Hematopoietic multipotent progenitor cell treated with erythropoietin and hydrocortisone succinate and interleukin-3 and kit ligand, for 15 days (in vitro differentiated cells): ENCODE measurements at regions not wholly inside any gene's neighbourhood (a gene's known extent, or its start where the extent isn't known, plus 50 kb on each side); places are given as distances from the start of the nearest gene placed in this dataset.
"Not testable (repeated sequence)": the region's sequence is repeated elsewhere in the genome, so short reads cannot be mapped to it uniquely, and the experiment has no call there.

Experiments used
- DNase-seq: peaks from one replicate; pipeline ENCODE4 v3.0.0-alpha.2; 2015; ENCODE audit warnings: low spot score

DNA sequence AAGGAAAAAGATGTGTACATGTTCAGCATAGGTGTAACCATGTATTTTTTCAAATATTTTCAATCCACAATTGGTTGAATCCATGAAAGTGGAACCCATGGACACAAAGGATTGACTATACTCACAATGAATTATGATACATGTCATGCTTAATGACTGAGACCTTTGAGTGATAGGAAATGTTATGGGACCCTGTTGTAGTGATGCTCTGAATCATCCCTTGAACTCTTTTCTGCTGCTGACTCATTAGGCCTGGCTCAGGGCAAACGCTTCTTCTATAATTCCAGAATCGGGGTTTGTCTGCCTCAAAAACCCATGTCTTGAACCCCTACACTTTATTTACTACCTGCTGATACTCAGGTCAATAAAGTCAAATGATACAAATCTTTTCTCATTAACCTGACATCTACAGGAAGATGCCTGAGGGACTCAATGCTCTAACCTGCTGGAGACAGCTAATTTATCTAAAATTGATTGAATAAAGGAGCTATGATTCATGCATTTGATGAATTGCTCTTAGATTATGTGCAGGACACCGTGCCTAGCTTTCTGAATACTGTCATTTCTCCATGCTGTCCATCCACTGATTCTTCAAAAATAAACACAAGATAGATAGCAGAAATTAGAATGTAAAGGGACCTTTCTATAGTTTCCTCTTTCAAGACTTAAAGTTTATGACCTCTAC is 260.1 kb downstream of the PRELID2 start:
- DNase-seq = no peak

DNA sequence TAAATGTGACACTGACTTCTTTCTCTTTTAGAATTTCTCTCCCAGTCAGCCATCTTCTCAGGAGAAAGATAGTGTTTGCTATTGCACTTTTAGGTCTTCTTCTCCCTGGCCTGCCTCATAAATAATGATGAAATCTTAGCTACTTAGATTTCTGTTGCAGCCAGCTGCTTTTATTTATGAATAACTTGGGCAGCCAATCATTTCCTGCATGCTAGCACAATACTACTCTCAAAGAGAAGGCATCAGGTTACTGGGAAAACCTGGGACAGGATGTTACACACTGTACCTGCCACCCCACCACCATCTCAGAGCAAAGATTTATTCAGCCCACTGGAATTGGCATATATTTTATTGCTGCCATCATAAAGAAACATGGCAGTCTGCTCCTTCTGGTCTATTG is 266.6 kb downstream of the PRELID2 start:
- DNase-seq = no peak

DNA sequence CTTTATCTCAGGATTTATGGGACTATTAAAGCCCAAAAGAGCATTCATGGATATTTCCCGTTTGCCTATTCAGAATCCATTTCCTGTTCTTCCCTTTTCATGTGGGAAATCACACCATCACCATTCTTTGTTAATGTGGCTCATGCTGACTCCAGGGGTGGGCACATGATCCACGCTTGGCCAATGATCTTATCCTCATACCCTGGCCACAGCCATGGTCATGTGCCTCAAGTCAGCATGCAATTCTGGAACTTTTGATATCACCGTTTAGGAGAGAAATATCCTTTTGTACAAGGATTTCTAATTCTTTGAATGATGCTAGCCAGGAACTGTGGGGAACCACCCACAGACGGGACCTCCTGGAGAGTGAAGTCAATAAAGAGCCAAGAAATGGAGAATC is 272.2 kb downstream of the PRELID2 start:
- DNase-seq = no peak

GRCh38 chr5:145558288-145558687 is 276.9 kb downstream of the PRELID2 start:
- DNase-seq = no peak

DNA sequence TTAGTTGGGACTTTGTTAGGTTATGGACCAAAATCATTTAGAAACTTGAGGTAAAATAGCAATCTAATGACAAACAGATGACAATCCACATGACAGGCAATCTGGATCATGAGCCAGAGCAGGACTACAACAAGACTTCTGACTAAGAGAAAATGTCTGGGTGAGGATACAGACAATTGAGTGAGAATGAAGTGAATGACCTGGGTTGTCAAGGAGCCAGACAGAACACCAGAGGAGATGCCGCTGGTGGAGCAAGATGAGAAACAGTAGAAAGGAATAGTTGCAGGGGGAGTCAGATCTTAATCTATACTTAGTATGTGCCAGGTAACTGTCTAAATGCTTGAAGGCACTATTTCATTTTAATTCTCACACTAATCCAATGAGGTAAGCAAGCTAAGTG is 277.8 kb downstream of the PRELID2 start:
- DNase-seq = no peak

DNA sequence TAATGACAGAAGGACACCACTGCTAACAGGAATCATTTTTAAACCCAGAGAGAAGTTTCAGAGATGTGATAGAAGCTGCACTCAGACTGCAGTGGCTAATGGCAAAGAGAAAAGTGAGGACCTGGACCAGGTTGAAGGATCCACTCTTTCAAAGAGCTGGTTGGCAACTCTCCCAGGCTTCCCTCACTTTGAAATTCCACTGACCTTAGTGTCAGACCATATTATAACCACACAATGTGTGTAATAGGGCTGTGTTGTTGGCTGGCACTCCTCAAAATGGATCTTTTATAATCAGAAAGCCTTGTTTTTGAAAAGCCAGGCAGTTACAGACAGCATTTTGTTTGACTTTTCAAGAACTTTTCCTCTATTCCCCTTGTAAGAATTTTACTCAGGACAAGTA is 280.7 kb downstream of the PRELID2 start:
- DNase-seq = no peak

DNA sequence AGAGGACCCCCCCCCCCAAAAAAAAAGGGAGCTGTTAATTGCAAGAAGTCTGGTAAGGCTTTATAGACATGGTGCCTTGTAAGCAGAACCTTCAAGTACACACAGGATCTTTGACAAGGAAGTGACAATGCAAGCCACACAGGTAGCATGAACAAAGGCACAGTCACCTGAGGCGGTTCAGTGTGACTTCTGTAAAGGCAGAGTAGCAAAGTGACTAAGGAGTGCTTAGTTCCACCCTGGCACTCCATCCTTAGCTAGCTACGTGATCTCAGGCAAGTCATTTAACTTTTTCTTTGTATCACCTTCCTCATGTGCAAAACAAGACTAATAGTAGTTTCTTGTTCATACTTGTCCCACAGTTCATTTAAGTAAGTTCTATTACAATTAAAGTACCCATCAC is 282.0 kb downstream of the PRELID2 start:
- DNase-seq = no peak

- no peak for DNase-seq
These were observed 283.4 kb downstream of the PRELID2 start for GRCh38 chr5:145551714-145552113.

GRCh38 chr5:145548097-145548496 is 287.0 kb downstream of the PRELID2 start:
- no peak for DNase-seq

DNA sequence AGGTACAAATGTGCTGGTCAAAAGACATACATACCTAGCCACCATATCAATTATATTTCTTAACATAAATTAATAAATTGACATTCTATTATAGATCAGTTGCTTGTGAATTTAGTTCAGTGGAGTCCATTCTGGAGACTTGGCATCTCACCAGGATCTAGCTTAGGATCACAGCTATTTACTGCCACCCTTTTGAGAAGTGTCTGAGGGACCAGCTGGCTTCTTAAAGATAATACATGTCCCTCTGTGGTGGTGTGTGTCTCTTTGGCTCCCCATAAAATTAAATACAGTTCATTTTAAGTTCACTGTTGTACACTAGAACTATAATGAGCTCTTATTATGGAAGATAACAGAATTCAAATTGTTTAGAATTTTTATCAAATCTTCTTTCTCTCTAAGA is 290.7 kb downstream of the PRELID2 start:
- DNase-seq = no peak

DNA sequence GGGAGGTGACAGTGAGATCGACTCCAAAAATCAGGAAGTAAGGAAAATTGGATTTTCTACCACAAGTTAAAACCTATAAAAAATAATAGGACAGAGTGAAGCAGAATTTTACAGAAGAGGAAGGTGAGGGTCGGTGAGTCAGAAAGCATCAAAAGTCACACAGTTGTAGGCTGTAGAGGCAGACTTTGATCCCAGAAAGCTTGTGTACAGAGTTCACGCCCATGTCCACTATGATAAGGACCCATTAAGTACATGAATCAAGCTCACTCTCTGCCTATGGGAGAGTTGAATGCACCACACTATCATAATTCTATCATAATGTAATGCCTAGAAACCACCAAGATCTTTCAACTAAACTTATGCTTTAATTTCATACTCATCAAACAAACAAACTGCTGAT is 291.2 kb downstream of the PRELID2 start:
- DNase-seq = no peak

GRCh38 chr5:145540375-145540774 is 294.8 kb downstream of the PRELID2 start:
- DNase-seq = no peak

DNA sequence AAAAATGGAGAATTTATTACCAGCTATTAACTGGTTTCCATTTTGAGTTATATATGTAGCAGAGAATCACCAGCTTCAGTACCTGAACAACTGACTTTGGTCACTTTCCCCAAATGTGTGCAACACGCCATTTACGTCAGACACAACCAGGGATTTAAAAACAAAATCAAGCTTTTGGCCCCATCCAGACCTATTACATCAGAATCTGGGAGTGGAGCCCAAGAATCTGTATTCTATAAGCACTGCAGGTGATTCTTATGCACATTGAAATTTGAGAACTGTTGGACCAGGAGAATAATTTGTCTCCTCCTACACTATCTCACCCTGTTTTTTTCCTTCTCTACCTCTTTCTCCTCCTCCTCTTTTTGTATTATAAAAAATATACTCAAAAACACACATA is 295.9 kb downstream of the PRELID2 start:
- no peak for DNase-seq

DNA sequence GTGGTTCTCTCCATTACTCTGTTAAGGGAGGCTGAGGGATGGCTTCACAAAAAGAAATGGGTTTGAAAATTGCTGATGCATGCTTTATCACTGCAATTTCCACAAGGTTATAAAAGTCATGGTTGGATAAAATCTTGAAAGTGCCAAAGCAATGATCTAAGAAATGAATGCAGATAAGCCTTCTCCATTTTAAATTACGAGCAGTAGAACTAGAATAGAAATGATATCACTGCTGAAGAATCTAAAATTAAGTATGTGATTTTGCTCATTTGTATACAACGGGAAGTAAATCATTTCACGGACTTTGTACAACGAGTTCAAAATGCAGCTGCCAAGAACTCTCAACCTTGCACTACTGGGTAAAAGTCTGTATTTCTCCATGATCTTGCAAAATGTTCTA is 299.0 kb downstream of the PRELID2 start:
- DNase-seq = no peak

- no peak for DNase-seq
These were observed 304.0 kb downstream of the PRELID2 start for GRCh38 chr5:145531038-145531734.

DNA sequence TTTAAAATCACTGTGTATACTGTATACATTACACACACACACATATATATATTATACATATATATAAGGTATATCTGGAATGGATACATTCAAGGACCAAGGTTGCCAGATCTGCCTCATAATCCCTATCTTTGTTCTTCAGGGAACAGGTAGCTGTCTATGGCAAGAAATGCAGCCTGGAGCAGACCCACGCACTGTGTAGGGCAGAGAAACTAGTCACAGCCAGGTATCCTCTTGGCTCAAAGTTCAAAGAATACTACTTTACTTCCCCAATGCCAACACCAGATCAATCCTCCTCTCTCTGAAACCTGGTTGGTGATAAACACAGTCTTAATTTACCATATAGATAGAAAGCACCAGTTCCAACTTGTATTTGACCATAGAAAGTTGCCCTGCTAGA is 313.6 kb downstream of the PRELID2 start:
- DNase-seq = no peak

GRCh38 chr5:145521066-145521465 is 314.1 kb downstream of the PRELID2 start:
- no peak for DNase-seq

DNA sequence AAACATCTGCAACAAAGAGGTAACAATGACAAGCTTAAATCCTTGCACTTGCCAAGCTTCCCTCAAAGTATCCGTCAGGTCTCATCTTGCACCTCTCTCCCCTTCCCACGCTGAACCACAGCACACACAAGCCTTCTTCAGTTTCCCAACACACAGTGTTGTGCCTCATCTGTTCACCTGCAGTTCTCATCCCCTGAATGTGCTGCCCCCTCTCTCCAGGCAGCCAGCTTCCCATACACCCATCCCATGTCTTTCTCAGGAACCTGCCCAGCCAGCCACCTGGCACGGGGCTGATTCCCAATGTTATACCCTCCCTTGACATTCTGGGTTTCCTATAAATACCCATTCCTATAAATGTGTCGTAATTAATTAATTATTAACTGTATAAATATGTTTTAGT is 314.8 kb downstream of the PRELID2 start:
- no peak for DNase-seq

DNA sequence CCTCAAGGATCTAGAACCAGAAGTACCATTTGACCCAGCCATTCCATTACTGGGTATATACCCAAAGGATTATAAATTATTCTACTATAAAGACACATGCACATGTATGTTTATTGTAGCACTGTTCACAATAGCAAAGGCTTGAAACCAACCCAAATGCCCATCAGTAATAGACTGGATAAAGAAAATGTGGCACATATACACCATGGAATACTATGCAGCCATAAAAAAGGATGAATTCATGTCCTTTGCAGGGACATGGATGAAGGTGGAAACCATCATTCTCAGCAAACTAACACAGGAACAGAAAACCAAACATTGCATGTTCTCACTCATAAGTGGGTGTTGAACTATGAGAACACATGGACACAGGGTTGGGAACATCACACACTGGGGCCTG is 317.6 kb downstream of the PRELID2 start:
- DNase-seq = not testable (repeated sequence)

DNA sequence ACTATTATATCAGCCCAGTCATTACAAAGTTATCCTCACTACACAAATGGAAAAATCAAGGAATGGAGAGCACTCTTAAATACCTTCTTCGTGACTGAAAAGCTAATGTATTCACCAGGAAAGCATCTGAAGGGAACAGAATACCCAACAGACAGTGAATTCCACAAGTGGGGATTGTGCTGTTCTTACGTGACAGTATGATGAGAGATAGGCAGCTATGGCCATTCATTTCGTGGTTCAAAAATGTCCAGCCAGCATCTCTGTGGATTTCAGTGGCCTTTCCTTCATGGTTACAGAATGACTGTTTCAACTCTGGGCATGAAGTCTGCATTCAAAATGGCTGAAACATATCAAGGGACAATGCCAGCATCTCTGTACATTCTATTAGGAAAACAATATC is 323.8 kb downstream of the PRELID2 start:
- no peak for DNase-seq

DNA sequence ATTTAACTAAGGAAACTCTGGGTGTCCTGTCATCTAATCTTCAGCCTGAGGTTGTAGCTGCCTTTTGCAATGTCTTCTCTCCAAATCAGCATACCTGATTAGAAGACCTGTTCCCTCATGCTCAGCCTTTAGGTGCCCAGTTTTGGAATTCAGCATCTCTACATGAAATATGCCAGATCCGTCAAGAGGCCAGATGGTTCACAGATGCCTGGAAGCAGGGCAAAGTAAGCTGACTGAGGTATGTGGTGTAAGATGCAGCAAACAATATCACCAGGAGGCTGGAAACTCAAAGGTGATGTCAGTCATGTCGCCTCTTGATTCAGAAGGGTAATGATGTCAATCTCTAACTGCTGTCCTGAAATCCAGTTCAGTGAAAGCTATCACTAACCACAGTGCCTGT is 324.4 kb downstream of the PRELID2 start:
- DNase-seq = no peak

DNA sequence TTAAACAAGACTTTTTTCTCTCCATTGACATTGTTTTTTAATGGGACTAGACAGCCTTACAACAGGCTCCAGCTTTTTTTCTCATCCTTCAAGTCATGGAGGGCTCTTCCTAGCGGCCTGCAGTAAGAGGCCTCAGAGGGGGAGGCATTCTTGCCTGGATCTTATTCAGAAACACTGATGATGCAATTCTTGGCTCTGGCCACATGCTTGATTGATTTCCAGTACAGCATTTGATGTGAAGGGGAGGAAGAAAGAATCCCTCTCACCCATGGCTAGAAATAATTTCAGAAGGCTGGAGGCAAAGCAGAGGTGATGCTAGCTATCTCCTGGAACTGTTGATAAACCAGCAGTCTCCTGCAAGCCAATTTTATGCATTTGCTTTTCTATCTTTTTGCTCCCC is 324.8 kb downstream of the PRELID2 start:
- DNase-seq = no peak

DNA sequence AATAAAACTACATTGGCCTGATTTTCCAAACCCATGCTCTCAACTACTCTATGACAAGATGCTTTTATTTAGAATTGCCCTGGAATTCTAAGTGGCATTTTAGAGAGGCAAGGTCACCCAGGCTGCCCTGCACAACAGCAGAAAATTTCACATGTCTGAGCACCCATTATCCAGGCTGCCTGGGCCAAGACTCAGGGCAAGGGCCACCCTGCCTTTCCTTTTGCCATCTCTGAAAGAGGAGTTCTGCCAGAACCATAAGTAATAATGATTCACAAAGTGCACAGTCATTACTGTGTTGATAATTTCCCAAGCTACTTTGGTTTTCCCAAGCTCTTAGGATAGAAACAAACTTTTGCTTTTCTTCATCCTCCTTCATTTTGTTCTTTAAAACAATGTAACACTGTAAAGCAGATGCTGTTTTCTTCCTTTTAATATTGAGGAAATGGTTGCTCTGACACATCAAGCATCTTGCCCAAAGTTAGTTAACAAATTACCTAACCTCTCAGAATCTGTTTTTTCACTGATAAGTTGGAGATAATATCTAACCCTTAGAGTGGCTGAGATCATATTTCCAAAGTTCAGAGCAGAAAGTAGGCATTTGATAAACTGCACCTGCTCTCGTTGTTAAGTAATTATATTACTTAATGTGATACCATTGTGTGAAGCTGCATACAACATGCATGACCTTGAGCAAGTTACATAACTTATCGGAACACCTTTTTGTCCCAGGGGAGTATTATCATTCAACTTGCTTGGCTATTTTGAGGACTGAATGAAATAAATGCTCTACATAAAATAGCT is 325.6 kb downstream of the PRELID2 start:
- DNase-seq = no peak
